ENCODE measurements at regions not wholly inside any gene's neighbourhood (a gene's known extent, or its start where the extent isn't known, plus 50 kb on each side); places are given as distances from the start of the nearest gene placed in this dataset.

- TF ChIP-seq, protein P1, sequence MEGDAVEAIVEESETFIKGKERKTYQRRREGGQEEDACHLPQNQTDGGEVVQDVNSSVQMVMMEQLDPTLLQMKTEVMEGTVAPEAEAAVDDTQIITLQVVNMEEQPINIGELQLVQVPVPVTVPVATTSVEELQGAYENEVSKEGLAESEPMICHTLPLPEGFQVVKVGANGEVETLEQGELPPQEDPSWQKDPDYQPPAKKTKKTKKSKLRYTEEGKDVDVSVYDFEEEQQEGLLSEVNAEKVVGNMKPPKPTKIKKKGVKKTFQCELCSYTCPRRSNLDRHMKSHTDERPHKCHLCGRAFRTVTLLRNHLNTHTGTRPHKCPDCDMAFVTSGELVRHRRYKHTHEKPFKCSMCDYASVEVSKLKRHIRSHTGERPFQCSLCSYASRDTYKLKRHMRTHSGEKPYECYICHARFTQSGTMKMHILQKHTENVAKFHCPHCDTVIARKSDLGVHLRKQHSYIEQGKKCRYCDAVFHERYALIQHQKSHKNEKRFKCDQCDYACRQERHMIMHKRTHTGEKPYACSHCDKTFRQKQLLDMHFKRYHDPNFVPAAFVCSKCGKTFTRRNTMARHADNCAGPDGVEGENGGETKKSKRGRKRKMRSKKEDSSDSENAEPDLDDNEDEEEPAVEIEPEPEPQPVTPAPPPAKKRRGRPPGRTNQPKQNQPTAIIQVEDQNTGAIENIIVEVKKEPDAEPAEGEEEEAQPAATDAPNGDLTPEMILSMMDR (IDR thresholded peaks at IDR 0.05; ENCODE audit: low read depth, low read length, missing input control) = no peak
- TF ChIP-seq ATF3 (IDR thresholded peaks at IDR 0.05) (no peak), REST (IDR thresholded peaks at IDR 0.05) (no peak), TAF1 (conservative IDR thresholded peaks at IDR 0.05) (no peak), EGR1 (IDR thresholded peaks at IDR 0.05; ENCODE audit: low read depth in 2 of 2) (no peak), GABPA (IDR thresholded peaks at IDR 0.05 in 1 of 2, conservative IDR thresholded peaks at IDR 0.05 in 1 of 2) (no peak), NR2F2 (IDR thresholded peaks at IDR 0.05) (no peak)
Measured at GRCh38 chr5:105032917-105033316, 1470.3 kb upstream of the NUDT12 start.

Measured in liver (tissue), 3 donors.